Activated CD4-positive, alpha-beta T cell treated with anti-CD3 and anti-CD28 coated beads, Interleukin-2, amount 50 U/mL, for 1 hour (primary cell): ENCODE measurements at regions not wholly inside any gene's neighbourhood (a gene's known extent, or its start where the extent isn't known, plus 50 kb on each side); places are given as distances from the start of the nearest gene placed in this dataset.
A peak's percentile ranks its signal among the peaks of the same experiment; 100 is the strongest.
"Not testable (repeated sequence)": the region's sequence is repeated elsewhere in the genome, so short reads cannot be mapped to it uniquely, and the experiment has no call there.

Experiments used
- DNase-seq: peaks from one replicate; pipeline ENCODE4 v3.0.0-alpha.2; 2020

GRCh38 chr12:11540156-11540555, 109.3 kb upstream of the ETV6 start:
- DNase-seq: no peak

- DNase-seq: no peak
Observed at GRCh38 chr12:11540615-11541310, 108.7 kb upstream of the ETV6 start.

DNA sequence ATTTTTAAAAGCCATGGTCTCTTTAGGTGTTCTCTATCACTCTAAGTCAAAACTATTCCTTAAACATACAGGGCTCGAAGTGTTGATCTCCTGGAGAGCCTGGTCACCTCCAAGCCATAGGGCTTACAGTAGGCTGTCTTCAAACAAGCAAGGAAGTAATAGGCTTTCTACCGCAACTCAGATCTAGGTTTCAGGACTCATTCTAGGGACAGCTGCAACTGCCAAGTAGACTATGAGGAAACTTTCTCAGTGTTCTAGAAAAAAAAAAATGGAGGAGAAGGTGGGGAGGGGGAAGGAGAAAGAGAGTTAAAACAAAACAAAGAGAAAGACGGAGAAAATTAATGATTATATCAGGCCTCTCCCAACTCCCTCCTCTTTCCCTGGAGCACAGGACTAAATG, 106.9 kb upstream of the ETV6 start:
- no peak for DNase-seq

DNA sequence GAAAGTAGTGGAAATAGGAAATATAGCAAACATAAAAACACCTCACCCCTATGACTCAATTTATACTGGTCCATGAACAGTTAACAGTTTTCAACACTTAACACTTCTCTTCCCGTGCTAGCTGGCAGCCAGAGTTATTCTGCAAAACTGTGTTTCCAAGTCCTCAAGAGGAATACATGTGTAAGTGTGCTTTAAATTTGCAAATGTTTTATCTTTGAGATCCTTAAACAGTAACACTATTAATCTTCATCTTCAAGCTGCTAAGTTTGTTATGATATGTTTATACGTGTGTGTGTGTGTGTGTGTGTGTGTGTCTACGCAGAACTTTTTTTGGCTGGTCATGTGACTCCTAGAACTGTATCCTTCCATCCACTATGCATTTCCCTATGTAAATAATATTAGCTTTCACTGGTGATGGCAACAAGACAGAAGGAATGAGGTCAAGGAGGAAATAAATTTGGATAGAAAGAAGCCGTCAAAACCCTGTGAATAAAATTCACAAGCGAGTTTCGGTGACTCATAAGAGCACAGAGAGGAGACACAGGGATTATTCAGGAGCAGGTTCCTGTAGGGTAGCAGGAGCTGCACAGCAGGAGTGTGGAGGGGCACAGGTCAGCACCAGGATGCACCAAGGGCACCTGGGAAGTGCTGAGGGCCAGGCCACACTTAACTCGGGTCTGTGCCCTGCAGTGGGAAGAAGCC, 105.9 kb upstream of the ETV6 start:
- no peak for DNase-seq

DNA sequence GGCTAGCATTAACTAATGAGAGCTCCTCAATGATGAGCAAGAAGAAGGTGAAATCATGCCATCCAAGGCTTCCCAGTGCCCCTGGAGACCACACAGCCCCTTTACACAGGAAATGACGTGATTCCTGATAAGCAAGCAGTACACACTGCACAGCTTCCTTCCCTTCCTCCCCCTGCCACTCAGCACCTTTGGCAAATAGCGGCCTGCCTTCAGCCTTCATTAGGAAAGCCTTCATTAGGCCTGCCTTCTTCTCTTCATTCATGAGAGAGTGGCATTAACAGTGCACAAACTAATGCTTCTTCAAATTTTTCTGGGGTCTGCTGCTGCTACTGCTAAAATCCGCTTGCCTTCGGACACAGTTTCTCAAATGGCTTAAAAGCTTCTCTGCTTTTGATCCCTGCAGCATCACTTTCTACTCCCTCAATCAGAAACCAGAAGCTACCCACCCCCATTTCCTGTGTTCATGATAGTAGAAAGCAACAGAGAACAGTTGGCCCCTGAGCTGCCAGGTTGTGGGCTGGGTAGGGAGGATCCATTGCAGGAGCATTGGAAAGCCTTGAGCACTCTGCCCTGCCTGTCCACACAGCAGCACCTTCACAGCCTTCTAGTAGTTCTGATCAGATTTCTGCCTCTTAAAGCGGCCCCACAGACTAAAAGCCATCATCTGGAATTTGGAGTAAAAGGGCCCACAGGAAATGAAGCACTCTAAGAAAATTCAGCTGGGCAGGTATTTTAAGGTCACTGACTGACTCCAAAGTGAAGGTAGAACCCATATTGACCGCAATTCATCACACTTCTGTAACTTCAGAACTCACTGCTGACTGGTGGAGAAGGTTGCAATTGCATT, 103.8 kb upstream of the ETV6 start:
- peak; percentile 13 for DNase-seq

DNA sequence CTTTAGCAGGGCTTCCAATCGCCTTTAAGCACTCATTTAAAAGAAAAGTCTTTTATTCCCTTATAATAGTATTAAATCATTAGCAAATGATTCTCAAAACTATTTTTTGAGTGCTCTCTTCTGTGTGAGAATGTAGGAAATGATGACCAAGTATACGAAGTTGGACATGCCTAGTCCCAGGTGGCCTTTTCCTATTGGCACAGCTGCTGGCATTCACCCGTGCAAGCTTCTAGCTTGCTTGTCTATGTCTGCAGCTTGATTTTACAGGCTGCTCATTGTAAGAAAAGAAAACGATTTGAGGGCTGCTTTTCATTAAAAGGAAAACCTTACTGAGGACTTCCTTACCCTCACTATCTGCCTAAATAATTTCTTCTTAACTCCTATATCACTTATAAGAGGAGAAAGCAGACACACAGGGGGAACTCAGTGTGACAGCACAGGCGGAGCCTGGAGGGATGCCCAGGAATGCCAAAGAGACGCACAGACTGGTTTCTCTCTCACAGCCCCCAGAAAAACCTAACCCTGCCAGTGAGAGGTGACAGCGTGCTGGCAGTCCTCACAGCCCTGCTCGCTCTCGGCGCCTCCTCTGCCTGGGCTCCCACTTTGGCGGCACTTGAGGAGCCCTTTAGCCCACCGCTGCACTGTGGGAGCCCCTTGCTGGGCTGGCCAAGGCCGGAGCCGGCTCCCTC, 102.7 kb upstream of the ETV6 start:
- not testable (repeated sequence) for DNase-seq

DNA sequence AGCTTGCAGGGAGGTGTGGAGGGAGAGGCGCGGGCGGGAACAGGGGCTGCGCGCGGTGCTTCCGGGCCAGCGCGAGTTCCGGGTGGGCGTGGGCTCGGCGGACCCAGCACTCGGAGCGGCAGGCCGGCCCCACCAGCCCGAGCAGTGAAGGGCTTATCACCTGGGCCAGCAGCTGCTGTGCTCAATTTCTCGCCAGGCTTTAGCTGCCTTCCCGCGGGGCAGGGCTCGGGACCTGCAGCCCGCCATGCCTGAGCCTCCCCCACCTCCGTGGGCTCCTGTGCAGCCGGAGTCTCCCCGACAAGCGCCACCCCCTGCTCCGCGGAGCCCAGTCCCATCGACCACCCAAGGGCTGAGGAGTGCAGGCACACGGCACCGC, 102.2 kb upstream of the ETV6 start:
- DNase-seq: not testable (repeated sequence)

DNA sequence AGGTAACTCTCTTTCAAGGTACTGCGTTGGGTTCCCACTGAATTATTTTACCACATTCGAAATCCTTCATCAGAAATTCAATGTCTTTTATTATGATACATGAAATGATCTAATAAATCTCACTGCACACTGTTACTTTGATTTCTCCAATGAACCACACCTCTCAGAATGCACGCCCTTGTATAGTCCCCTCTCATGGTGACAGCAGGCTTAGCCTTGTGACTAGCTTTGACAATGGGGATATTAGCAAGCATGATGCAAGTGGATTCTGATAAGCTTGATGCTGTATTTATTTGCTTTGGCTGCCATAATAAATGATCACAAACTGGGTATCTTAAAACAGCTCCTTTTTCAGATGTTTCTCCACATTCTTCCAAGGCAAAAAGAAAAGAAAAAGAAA, 100.4 kb upstream of the ETV6 start:
- no peak for DNase-seq

GRCh38 chr12:11553871-11554533, 95.5 kb upstream of the ETV6 start:
- peak; percentile 36 for DNase-seq

GRCh38 chr12:11555195-11555594, 94.3 kb upstream of the ETV6 start:
- no peak for DNase-seq

GRCh38 chr12:11555743-11556625, 93.5 kb upstream of the ETV6 start:
- no peak for DNase-seq

GRCh38 chr12:11556682-11557081, 92.8 kb upstream of the ETV6 start:
- no peak for DNase-seq

DNA sequence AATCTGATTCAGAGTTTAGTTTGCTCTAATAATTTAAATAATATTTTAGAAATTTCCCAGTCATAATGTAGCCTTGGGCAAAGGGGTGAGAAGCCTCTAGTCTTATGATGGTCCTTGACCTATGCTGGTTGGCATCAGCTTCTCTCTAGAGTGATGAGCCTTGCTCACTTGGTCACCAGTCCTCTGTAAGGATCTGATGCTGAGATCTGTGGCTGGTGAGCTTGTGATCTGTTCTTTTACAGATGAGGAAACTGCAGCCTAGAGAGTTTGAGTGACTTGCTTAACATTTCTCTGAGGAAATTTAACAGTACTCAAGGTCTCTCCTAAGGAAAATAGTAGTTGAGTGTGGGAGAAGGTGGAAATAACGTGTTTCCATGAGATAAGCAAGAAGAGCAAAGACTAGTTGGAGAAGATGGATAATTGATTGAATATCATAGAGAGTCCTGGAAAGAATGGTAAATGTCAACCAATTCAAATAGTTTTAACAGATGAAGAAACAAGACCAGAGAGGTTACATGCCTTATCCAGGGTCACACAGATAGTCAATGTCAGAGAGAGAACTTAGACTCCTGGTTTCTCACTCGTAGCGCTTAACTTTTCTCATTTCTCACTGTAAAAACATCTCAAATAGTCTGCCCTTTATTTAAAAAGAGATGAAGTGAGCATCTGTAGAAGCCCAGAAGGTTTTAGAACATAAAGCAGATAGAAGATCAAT, 89.7 kb upstream of the ETV6 start:
- DNase-seq: no peak

GRCh38 chr12:11561411-11561810, 88.1 kb upstream of the ETV6 start:
- DNase-seq: no peak

GRCh38 chr12:11563785-11564739, 85.4 kb upstream of the ETV6 start:
- no peak for DNase-seq

- no peak for DNase-seq
Observed at GRCh38 chr12:11564984-11565651, 84.4 kb upstream of the ETV6 start.

DNA sequence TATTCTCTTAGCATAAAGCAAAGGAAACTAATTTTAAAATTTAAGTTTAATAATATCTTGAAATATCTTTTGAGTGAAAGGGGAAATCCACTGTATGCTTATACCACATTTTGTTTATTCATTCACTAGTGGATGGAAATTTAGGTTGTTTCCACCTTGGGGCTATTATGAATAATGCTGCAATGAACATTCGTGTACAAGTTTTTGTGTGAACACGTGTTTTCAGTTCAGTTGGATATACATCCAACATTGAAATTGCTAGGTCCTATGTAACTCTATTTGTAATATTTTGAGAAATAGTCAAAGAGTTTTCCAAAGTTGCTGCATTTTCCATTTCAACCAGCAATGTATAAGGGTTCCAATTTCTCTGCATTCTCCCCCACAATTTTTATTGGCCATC, 83.7 kb upstream of the ETV6 start:
- no peak for DNase-seq

GRCh38 chr12:11568155-11568761, 81.2 kb upstream of the ETV6 start:
- no peak for DNase-seq
